ENCODE measurements at regions not wholly inside any gene's neighbourhood (a gene's known extent, or its start where the extent isn't known, plus 50 kb on each side); places are given as distances from the start of the nearest gene placed in this dataset.

DNA sequence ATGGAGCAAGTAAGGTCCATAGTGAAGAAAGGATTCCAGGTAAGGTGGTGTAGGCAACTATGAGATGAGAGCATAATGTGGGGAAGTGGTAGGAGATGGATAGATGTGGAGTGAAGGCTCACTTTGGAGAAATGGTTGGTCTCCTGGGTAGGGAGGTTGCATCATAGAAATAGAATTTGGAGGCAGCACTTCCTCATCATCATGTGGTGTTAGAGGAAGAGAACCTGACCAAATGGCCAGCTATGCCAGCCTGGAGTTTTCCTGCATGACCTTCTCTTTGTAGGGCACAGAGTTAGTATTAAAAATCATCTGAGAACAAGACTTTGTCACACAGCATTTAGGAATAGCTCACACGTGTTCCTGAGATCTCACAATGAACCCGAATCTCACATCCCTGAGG is 126.7 kb upstream of the CXCL12 start (continued):
- TF ChIP-seq CHD1 (IDR thresholded peaks at IDR 0.05; ENCODE audit: low read length) (no peak), TRIM28 (IDR thresholded peaks at IDR 0.05) (no peak), NR2F6 (CRISPR knock-in tag; IDR thresholded peaks at IDR 0.05) (no peak), ZNF224 (CRISPR knock-in tag; IDR thresholded peaks at IDR 0.05) (no peak)

DNA sequence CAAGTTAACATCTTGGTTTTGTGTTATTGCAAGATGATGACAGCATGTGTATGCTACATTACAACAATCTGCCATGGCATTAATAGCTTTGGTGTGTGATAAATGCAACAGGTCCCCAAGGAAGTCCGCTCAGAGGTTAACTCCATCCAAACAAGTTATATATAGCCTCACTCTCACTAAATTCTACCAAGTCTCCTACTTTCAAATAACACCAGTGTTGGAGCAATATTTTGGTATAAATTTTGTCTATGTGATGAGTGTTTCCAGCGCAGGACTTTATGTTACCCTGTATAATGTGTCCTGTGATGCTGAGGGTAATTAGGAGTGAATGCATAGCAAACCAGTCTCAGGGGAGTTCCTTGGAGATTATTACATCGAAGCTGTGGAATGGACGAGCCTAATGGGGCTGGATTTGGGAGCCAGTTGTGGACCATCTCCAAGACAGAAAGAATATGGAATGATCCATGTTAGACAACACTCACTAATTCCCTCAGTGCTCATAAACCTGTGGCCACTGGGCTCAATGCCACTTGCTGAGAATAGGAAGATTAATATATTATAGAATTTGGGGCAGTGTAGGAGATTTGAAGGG is 127.6 kb upstream of the CXCL12 start:
- in situ Hi-C loops (cut with MboI) = no loop called here
- H2AFZ ChIP-seq (ENCODE audit: low read depth, low read length) = no peak overlapping the region
- no peaks in the 10 kb centered on the region for H3K9me1 ChIP-seq (ENCODE audit: control insufficient read depth, insufficient read depth, low read length)
- no TSS peak for BruUV-seq (replicated peaks)
- no peak overlapping the region for H3K9ac ChIP-seq (ENCODE audit: insufficient read depth in 1 of 2, low read depth in 2 of 2, low read length in 2 of 2)
- 0% methylated on average over 4 of the region's 4 CpGs for WGBS (ENCODE audit: insufficient coverage, low coverage, missing lambda C conversion rate)
- DNase-seq (ENCODE audit: extremely low read depth in 1 of 4, low spot score in 3 of 4) = no peak
- ChIA-PET POLR2A (no interaction called here), CTCF (ENCODE audit: low intra/inter-chr PET ratio) (no interaction called here)
- H4K20me1 ChIP-seq (replicated peaks; ENCODE audit: control insufficient read depth, insufficient read depth, low read length) = no peaks in the 10 kb centered on the region
- no peaks in the 10 kb centered on the region for H3K9me3 ChIP-seq (replicated peaks; ENCODE audit: control insufficient read depth, insufficient read depth, low read depth, low read length)
- no peak overlapping the region for H3K27ac ChIP-seq (ENCODE audit: extremely low read depth, low read depth, low read length)
- no peak overlapping the region for H3K4me3 ChIP-seq
- H3K4me2 ChIP-seq (ENCODE audit: insufficient read depth, low read length) = no peak overlapping the region
- no peak for FAIRE-seq
- no peaks in the 10 kb centered on the region for H3K4me1 ChIP-seq (replicated peaks in 1 of 2; ENCODE audit: control insufficient read depth in 2 of 2, insufficient read depth in 2 of 2, low read length in 2 of 2)
- intact Hi-C loops (cut with micrococcal nuclease) = no loop called here
- no peaks in the 10 kb centered on the region for H3K36me3 ChIP-seq (ENCODE audit: control insufficient read depth, insufficient read depth, low read length)
- no peaks in the 10 kb centered on the region for H3K79me2 ChIP-seq (ENCODE audit: control insufficient read depth, insufficient read depth, low read length)
- no peaks in the 10 kb centered on the region for H3K27me3 ChIP-seq (ENCODE audit: control insufficient read depth in 2 of 2, insufficient read depth in 2 of 2, low read length in 2 of 2)
- no peak for ATAC-seq
- no peak for TF ChIP-seq MTA1 (IDR thresholded peaks at IDR 0.05; ENCODE audit: borderline replicate concordance)
- no peak for TF ChIP-seq CBX8 (IDR thresholded peaks at IDR 0.05; ENCODE audit: borderline replicate concordance, extremely low read depth, low read depth, low read length, poor library complexity, severe bottlenecking)
- no peak for TF ChIP-seq C11orf30 (IDR thresholded peaks at IDR 0.05; ENCODE audit: low read depth)
- TF ChIP-seq KAT2B (IDR thresholded peaks at IDR 0.05; ENCODE audit: low read depth, low read length) = no peak
- TF ChIP-seq OTX1 (CRISPR knock-in tag; IDR thresholded peaks at IDR 0.05) = no peak
- TF ChIP-seq ZSCAN29 (IDR thresholded peaks at IDR 0.05) = no peak
- TF ChIP-seq JUND (IDR thresholded peaks at IDR 0.05; ENCODE audit: borderline replicate concordance, low read depth, low read length) = no peak
- TF ChIP-seq JUND (tag; IDR thresholded peaks at IDR 0.05; ENCODE audit: borderline replicate concordance, low read depth, low read length) = no peak
- no peak for TF ChIP-seq ZNF384 (IDR thresholded peaks at IDR 0.05; ENCODE audit: low read depth, low read length)
- no peak for TF ChIP-seq HDGF (IDR thresholded peaks at IDR 0.05)
- TF ChIP-seq, protein P1, sequence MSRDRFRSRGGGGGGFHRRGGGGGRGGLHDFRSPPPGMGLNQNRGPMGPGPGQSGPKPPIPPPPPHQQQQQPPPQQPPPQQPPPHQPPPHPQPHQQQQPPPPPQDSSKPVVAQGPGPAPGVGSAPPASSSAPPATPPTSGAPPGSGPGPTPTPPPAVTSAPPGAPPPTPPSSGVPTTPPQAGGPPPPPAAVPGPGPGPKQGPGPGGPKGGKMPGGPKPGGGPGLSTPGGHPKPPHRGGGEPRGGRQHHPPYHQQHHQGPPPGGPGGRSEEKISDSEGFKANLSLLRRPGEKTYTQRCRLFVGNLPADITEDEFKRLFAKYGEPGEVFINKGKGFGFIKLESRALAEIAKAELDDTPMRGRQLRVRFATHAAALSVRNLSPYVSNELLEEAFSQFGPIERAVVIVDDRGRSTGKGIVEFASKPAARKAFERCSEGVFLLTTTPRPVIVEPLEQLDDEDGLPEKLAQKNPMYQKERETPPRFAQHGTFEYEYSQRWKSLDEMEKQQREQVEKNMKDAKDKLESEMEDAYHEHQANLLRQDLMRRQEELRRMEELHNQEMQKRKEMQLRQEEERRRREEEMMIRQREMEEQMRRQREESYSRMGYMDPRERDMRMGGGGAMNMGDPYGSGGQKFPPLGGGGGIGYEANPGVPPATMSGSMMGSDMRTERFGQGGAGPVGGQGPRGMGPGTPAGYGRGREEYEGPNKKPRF (IDR thresholded peaks at IDR 0.05; ENCODE audit: low read depth, low read length) = no peak
- TF ChIP-seq, protein P2, sequence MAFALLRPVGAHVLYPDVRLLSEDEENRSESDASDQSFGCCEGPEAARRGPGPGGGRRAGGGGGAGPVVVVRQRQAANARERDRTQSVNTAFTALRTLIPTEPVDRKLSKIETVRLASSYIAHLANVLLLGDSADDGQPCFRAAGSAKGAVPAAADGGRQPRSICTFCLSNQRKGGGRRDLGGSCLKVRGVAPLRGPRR (CRISPR knock-in tag; IDR thresholded peaks at IDR 0.05) = no peak
- TF ChIP-seq NCOR1 (IDR thresholded peaks at IDR 0.05) = no peak
- TF ChIP-seq NFE2 (IDR thresholded peaks at IDR 0.05; ENCODE audit: low read depth) = no peak
- TF ChIP-seq, protein P3, sequence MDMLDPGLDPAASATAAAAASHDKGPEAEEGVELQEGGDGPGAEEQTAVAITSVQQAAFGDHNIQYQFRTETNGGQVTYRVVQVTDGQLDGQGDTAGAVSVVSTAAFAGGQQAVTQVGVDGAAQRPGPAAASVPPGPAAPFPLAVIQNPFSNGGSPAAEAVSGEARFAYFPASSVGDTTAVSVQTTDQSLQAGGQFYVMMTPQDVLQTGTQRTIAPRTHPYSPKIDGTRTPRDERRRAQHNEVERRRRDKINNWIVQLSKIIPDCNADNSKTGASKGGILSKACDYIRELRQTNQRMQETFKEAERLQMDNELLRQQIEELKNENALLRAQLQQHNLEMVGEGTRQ (CRISPR knock-in tag; IDR thresholded peaks at IDR 0.05) = no peak
- no peak for TF ChIP-seq MYBL2 (IDR thresholded peaks at IDR 0.05; ENCODE audit: low read depth)
- no peak for TF ChIP-seq MYBL2 (CRISPR knock-in tag; IDR thresholded peaks at IDR 0.05; ENCODE audit: borderline replicate concordance)

Data from K562 (cell line).